GM18519 (cell line): ENCODE measurements at regions not wholly inside any gene's neighbourhood (a gene's known extent, or its start where the extent isn't known, plus 50 kb on each side); places are given as distances from the start of the nearest gene placed in this dataset.

Experiments used
- ATAC-seq: cut with Tn5 transposase; IDR thresholded peaks from one replicate; pipeline ENCODE4 v1.9.1; 2021; ENCODE audit warnings: mild to moderate bottlenecking, moderate library complexity; ENCODE audit not compliant: unreplicated experiment, low FRiP score

- ATAC-seq, result no peak
Observed at GRCh38 chr7:25762511-25763462, 389.2 kb upstream of the NFE2L3 start.

GRCh38 chr7:25763463-25763860, 388.5 kb upstream of the NFE2L3 start:
- no peak for ATAC-seq

GRCh38 chr7:25765110-25765655, 386.8 kb upstream of the NFE2L3 start:
- ATAC-seq, result no peak

DNA sequence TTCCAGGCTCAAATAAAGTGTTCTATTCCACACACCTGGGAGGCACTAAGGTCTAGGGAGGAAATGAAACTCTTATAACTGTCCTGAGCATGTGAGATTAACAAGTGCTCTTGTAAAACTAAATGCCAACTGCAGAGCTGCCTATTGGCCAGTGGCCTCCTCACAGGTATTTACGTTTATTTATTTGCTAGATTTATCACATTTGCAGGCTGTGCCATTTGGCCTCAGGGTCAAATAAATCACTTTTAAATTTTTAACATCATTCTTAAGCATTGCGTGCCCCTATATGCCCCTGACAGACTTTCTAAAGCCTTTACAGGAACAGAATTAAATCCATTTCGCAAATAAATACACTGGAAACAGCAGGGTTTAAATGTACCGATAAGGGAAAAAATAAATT, 381.8 kb upstream of the NFE2L3 start:
- ATAC-seq, result no peak

- ATAC-seq, result no peak
Observed at GRCh38 chr7:25770670-25771069, 381.3 kb upstream of the NFE2L3 start.

DNA sequence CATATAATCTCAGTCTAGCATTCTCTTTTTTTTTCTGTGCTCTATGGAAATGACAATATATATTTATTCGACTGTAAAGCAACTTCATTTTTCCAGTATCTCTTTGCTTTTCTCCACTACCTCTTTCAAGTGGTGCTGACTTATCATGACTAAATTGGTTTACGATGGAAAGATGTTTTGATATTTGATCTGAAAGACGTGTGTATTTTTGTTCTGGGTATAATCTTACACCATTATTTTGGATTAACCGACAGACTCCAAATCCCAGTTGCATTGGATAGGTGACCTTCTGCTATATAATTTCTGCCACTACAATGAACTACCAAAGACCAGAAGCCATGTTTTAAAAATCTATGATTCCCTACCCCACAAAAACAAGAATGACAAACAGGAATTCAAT, 380.5 kb upstream of the NFE2L3 start:
- ATAC-seq, result no peak

DNA sequence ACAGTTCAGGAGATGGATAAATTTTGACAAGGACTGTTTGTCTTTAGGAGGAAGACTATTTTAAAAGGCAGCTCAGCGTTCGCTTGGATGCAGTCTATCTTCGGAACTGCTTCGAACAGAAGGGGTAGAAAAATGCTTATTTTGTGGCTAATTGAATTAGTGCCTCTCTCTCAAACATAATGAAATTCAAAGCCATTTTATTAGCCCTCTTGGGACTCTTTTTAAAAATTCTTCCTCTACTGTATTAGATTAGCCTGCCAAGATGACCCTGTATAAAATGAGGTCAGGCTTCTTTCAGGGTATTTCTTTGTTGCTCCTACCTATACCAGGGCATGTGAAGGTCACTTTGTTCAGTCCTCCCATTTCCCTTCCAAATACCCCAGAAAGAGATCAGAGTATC, 379.2 kb upstream of the NFE2L3 start:
- ATAC-seq, result no peak

DNA sequence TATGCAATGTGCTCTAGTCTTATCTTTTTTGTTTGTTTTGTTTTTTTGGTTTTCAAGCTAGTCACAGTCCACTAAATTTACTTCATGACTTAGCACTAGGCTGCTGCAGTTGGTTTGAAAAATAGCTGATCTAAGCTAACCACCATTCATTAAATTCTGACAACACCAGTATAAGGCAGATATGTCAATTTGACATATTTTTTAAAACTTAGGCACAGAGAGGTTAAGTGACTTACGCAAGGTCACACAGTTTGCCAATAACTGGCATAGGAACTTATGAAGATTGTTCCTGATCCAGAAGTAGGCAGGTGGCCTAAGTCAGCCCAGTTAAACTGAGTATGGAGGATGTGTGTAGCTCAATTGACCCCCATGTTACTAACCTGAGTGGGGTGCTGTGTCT, 377.3 kb upstream of the NFE2L3 start:
- no peak for ATAC-seq

DNA sequence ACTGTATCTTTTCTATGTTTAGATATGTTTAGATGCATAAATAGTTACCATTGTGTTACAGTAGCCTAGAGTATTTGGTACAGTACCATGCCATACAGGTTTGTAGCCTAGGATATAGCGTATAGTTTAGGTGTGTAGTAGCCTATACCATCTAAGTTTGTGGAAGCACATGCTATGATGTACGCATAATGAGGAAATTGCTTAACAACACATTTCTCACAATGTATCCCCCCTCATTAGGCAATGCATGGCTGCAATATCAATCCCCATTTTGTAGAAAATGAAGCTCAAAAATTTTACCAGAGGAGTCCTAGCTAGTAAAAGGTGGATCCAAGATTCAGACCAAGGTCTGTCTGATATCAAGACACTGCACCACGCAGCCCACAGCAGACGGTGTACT, 376.4 kb upstream of the NFE2L3 start:
- no peak for ATAC-seq

- ATAC-seq, result no peak
Observed at GRCh38 chr7:25775999-25776743, 375.8 kb upstream of the NFE2L3 start.

GRCh38 chr7:25776744-25777123, 375.3 kb upstream of the NFE2L3 start:
- no peak for ATAC-seq

DNA sequence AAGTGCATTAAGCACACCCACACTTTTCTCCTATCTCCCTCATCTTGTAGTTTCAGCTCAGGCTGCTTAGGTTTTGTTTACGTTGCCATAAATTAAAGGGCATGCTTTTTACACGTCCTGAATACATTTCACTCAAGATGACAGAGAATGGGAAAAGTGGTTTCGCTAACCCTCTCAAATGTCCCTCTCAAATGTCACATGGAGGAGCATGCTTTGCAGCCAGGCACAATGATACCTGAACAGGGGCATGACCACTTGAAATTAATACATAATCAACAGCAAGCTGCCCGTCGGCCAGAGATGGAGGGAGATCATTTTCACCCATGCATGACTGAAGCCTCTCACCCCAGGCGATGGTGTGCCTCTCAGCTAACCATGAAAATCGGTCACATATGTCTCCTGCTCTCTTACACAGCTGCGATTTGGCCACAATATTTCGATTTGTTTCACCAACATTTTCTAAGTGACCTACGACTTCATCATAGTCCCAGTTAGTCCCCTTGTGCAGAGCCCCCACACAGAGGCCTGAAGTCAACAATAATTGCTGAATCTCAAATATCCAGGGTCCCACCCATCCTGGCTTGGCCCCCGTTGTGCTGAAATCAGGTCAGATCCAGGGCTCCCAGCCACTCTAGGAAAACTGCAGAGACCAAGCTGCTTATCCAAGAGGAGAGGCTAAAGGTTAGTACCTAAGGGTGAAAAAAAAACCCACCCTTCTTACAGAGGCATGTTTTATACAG, 373.9 kb upstream of the NFE2L3 start:
- ATAC-seq, result no peak

DNA sequence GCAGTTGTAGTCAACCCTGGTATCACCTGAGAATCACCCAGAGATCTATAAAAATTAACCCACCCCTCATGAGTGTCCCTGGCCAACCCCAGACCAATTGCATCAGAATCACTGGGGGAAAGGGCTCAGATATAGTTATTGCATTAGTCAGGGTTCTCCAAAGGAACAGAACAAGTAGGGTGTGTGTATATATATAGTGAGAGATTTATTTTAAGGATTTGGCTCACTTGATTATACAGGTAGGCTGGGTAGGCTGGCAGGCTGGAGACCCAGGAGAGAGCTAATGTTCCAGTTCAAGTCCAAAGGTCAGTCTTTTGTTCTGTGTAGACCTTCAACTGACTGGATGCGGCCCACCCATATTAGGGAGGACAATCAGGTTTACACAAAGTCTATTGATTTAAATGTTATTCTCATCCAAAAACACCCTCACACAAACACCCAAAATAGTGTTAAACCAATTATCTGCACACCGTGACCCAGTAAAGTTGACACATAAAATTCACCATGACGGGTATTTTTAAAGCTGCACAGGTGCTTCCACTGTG, 372.9 kb upstream of the NFE2L3 start:
- ATAC-seq, result no peak

DNA sequence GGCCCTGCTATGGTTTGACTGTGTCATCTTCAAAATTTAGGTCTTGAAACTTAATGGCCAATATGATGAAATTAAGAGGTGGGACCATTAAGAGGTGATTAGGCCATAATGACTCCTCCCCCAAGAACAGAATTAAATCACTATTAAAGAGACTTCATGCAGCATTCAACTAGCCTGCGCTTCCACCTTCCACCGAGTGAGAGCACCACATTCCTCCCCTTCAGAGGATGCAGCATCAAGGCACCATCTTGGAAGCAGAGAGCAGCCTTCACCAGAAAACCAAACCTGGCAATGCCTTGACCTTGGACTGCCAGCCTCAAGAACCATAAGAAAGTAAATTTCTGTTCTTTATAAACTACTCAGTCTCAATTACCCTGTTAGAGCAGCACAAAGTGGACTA, 371.1 kb upstream of the NFE2L3 start:
- no peak for ATAC-seq

- ATAC-seq, result no peak
Observed at GRCh38 chr7:25781704-25782103, 370.3 kb upstream of the NFE2L3 start.

GRCh38 chr7:25786936-25787335, 365.1 kb upstream of the NFE2L3 start:
- ATAC-seq, result no peak

GRCh38 chr7:25787336-25787735, 364.7 kb upstream of the NFE2L3 start:
- ATAC-seq, result no peak

DNA sequence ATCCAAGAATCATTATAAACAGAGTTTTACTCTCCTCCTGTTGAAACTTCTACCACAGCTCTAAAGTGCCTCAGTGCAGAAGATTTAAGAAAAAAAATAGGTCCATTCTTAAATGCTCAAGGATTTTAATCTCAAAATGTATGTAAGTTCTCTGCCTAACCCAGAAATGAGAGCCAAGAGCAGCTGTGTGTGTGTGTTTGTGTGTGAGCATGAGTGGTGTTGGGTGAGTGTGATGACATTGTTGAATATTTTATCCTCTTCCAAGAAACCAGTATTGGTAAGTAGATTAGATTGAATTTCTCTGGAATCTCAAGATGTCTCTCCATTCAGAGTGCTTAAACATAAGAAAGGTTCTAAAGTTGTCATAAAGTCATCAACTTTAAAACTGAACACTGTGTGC, 363.6 kb upstream of the NFE2L3 start:
- no peak for ATAC-seq

- no peak for ATAC-seq
Observed at GRCh38 chr7:25788961-25789620, 362.9 kb upstream of the NFE2L3 start.
